Fibroblast of the conjunctiva (primary cell): ENCODE measurements at regions not wholly inside any gene's neighbourhood (a gene's known extent, or its start where the extent isn't known, plus 50 kb on each side); places are given as distances from the start of the nearest gene placed in this dataset.
"Not testable (repeated sequence)": the region's sequence is repeated elsewhere in the genome, so short reads cannot be mapped to it uniquely, and the experiment has no call there.

ENCODE experiments used
- DNase-seq: peaks from one replicate; pipeline ENCODE4 v3.0.0-alpha.2; 2010; ENCODE audit warnings: low read depth

DNA sequence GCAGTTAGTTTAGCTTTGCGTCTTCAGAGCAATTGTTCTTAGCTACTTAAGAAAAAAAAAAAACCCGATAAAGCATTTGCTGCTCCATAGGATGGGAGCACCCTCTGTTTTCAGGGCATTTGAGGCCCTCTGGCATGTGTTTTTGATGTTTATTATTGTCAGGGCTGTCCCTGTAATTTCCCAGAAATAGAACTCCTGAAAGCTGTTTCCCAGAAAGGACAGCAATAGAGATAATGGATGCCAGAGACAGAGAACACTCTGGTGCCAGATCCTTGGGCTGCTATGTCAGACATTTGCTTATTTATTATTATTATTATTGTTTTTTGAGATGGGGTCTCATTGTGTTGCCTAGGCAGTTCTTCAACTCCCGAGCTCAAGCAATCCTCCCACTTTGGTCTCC, 201.3 kb downstream of the ALG10 start:
- DNase-seq, result no peak

DNA sequence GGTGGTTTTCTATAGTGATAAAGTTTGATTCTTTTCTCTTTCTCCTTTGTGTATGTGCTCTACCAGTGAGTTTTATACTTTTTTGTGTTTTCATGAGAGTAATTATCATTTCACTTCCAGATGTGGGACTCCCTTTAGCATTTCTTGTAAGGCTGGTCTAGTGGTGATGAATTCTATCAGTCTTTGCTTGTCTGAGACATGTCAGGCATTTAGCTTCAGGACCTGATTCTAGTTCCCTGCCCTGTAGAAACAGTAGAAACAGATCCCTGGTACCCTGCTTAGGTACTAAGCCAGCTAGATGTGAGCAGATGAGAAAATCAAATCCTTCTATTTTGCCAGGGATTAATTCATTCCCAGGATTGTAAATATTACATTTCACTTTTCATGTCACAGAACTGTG, 203.7 kb downstream of the ALG10 start:
- DNase-seq, result not testable (repeated sequence)

DNA sequence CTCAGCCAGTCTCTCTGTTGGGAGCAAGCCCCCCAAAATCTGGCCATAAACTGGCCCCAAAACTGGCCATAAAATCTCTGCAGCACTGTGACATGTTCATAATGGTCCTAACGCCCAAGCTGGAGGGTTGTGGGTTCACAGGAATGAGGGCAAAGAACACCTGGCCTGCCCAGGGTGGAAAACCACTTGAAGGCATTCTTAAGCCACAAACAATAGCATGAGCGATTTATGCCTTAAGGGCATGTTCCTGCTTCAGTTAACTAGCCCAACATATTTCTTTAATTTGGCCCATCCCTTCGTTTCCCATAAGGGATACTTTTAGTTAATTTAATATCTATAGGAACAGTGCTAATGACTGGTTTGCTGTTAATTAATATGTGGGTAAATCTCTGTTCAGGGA, 205.8 kb downstream of the ALG10 start:
- not testable (repeated sequence) for DNase-seq

DNA sequence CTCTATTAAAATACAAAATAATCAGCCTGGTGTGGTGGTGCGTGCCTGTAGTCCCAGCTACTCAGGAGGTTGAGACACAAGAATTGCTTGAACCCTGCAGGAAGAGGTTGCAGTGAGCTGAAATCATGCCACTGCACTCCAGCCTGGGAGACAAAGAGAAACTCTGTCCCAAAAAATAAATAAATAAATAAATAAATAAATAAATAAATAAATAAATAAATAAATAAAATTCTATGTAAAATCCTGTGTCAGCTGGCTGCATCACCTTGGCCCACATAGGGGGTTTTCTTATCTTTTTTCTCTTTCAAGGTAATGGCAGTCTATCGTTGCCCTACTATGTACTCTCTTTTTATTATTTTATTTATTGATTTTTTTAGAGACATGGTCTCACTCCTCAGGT, 206.7 kb downstream of the ALG10 start:
- DNase-seq, result not testable (repeated sequence)

DNA sequence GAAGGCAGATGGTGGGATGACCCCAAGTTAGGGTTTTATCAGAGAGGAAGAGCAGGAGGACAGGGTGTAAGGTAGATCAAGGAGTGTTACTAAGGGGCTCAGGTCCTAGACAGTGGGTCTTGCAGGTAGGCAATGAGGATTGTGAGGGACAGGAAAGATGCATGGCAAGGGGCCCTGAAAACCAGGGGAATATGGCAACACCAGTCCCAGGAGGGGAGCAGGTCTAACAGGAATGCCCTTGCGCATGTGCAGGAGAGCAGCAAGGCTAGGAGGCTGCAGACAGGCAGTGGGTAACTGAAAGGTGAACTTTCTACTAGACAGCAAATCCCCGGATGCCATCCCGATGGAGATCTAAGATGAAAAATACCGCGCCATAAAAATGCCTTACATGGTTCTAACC, 211.3 kb downstream of the ALG10 start:
- no peak for DNase-seq

DNA sequence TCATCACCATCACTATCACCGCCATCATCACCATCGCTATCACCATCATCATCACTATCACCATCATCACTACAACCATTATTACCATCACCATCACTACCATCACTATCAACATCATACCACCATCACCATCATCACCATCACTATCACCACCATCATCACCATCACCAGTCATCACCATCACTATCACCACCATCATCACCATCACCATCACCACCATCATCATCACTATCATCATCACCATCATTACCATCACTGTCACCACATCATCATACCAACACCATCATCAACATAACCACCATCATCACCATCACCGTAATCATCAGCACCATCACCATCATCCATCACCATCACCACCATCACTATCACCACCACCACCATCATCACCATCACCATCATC, 213.8 kb downstream of the ALG10 start:
- no peak for DNase-seq

DNA sequence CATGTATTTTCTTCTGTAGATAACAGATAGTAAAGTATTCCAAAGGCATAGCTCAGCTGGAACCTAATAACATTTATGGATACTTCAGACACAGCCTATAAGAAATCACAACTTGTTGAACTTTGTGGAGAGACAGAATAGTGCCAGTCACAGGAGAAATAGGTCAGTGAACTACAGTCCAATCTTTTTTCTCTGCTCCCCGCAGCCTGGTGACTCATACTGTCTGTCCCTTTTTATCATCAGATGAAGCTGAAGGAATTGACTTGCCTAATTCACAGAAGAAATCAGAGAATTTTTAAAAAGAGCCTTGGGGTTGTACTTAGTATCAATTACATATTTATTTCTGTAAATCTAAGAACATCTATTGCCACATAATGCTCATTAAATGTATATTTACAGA, 222.3 kb downstream of the ALG10 start:
- DNase-seq, result no peak

DNA sequence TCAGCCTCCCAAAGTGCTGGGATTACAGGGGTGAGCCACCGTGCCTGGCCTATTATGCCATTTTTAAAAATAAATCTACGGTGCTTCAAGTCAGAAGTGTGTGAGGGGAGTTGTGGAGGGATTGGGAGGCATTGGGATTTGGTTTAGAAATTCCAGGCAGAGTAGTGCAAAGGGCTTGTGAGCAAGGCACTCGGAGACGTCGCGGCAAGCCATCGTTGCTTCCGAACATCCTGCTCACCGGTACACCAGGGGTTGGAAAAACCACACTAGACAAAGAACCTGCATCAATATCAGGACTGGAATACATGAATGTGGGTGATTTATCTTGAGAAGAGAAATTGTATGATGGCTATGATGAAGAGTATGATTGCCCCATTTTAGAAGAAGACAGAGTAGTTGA, 227.0 kb downstream of the ALG10 start:
- no peak for DNase-seq

DNA sequence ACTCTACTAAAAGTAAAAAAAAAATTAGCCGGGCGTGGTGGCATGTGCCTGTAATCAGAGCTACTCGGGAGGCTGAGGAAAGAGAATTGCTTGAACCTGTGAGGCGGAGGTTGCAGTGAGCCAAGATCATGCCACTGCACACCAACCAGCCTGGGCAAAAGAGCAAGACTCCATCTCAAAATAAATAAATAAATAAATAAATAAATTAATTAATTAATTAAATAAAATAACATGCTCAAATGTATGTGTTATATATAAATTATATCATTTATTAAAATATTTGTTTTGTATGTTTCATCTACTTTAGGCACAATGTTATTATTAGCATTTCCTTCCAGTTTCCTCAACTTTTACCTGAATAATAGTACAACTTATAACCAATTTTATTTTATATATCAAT, 229.6 kb downstream of the ALG10 start:
- DNase-seq, result not testable (repeated sequence)

DNA sequence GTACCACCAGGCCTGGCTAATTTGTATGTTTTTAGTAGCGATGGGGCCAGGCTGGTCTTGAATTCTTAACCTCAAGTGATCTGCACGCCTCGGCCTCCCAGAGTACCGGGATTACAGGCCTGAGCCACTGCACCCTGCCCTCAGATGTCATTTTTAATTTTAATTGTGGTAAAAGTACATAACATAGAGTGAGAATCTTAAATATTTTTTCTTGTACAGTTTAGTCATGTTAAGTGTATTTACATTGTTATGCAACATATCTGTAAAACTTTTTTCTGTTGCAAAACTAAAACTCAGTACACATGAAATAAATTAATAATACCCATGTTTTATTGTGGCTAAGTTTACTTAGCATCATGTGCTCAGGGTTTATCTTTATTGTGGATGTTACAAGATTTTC, 231.4 kb downstream of the ALG10 start:
- DNase-seq, result no peak

DNA sequence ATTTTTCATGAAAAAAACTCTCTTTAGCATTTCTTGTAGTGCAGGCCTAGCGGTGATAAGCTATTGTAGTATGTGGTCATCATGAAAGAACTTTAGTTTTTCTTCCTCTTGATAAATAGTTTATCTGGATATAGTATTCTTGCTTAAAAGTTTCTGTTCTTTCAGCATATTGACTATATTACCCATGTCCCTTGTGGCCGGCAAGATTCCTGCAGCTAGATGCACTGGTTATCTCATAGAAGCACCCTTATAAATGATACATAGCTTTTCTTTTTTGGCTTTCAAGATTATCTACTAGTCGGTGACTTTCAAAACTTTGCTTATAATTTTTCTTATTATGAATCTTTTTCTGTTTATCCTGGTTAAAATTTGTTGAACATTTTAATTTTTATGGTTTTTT, 234.8 kb downstream of the ALG10 start:
- no peak for DNase-seq

DNA sequence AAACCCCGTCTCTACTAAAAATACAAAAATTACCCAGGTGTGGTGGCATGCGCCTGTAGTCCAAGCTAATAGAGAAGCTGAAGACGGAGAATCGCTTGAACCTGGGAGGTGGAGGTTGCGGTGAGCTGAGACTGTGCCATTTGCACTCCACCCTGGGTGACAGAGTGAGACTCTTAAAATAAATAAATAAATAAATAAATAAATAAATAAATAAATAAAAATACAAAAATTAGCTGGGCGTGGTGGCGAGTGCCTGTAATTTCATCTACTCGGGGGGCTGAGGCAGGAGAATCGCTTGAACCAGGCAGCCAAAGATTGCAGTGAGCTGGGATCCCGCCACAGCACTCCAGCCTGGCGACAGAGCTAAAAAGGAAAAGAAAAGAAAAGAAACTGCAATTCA, 239.8 kb downstream of the ALG10 start:
- not testable (repeated sequence) for DNase-seq

DNA sequence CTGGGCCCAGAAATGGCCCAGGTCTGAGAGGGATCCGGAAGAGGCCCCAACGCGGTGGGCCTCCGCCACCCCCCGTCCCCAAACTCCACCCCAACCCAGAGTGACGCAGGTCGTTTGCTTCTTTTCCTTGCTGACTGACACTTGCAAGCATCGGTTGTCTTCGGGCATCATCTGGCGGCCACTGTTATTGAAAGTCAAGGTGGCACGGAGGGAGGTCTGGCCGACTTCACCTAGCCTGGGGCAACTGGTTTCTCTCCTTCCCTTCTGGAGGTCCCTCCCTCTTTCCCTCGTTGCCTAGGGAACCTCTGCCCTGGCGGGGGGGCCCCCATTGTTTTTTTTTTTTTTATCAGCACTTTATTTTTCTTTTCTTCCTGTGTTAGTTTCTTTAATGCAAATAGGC, 241.8 kb downstream of the ALG10 start:
- no peak for DNase-seq

DNA sequence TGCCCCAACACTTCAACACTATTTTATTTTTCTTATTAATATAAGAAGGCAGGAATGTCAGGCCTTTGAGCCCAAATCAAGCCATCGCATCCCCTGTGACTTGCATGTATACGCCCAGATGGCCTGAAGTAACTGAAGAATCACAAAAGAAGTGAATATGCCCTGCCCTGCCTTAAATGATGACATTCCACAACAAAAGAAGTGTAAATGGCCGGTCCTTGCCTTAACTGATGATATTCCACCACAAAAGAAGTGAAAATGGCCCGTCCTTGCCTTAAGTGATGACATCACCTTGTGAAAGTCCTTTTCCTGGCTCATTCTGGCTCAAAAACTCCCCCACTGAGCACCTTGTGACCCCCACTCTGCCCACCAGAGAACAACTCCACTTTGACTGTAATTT, 251.4 kb downstream of the ALG10 start:
- DNase-seq, result not testable (repeated sequence)

DNA sequence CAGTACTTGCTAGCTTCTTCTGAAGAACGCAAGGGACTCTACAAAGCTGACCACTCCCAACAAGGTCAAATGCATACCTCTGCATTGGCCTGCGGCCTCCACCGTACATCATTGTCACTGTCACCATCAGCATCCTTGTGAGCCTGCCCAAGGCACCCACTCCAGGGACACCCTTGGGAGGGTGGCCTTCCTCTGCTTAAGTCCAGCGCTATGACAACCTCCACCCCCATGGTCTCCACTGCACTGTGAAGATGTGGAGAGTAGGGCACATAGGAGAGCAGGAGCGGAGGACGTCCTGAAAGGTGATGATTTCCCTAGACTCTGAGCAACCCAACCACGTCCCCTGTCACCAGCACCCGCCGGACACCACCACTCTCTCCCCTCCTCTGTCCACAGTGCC, 252.8 kb downstream of the ALG10 start:
- DNase-seq, result no peak

DNA sequence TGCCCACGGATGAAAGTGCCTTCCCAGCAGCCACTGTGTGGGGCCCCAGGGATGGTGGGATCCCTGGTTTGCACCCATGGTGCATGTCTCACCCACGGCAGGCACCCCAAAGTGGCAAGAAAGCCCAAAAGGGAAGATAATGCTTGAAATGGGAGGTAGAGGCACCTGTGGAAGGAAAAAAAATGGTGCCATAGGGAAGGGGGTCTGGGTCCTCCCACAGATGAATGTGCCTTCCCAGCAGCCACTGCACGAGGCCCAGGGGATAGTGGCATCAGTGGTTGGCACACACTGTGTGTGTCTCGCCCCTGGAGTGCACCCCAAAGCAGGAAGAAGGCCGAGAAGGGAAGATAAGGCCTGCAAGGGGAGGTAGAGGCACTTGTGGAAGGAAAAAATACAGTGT, 264.2 kb downstream of the ALG10 start:
- DNase-seq, result no peak

DNA sequence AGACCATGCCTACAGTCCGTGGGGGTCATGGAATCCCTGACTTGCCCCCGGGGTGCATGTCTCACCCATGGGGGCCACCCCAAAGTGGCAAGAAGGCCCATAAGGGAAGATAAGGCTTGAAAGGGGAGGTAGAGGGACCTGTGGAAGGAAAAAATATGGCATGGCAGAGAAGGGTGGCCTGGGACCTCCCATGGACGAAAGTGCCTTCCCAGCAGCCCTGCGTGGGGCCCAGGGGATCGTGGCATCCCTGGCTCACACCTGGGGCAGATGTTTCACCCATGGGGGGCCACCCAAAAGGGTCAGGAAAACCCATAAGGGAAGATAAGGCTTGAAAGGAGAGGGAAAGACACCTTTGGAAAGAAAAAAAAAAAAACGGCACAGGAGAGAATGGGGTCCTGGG, 264.6 kb downstream of the ALG10 start:
- DNase-seq, result no peak

DNA sequence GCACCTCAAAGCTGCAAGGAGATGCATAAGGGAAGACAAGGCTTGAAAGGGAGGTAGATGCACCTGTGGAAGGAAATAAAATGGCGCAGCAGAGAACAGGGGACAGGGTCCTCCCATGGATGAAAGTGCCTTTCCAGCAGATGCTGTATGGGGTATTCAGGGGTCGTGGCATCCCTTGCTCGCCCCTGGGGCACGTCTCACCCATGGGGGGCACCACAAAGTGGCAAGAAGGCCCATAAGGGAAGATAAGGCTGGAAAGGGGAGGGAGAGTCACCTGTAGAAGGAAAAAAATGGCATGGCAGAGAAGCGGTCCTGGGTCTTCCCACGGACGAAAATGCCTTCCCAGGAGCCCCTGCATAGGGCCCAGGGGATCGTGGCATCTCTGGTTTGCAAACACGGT, 265.1 kb downstream of the ALG10 start:
- no peak for DNase-seq

DNA sequence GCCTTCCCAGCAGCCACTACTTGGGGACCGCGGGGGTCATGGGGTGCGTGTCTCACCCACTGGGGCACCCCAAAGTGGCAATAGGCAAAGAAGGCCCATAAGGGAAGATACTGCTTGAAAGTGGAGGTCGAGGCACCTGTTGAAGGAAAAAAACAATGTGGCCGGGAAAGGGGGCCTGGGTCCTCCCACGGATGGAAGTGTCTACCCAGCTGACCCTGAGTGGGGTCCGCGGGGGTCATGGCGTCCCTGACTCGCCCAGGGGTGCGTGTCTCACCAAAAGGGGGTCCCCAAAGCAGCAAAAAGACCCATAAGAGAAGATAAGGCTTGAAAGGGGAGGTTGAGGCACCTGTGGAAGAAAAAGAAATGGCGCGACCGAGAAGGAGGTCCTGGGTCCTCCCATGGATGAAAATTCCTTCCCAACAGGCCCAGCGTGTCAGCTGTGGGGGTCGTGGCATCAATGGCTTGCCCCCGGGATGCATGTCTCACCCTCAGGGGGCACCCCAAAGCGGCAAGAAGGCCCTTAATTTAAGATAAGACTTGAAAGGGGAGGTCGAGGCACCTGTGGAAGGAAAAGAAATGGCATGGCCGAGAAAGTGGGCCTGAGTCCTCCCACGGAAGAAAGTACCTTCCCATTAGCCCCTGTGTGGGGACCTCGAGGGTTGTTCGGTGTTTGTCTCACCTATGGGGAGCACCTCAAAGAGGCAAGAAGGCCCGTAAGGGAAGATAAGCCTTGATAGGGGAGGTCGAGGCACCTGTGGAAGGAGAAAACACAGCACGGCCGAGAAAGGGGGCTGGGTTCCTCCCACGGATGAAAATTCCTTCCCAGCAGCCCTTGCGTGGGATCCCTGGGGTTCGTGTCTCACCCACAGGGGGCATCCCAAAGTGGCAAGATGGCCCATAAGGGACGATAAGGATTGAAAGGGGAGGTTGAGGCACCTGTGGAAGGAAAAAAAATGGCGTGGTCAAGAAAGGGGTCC, 266.0 kb downstream of the ALG10 start:
- DNase-seq, result no peak

DNA sequence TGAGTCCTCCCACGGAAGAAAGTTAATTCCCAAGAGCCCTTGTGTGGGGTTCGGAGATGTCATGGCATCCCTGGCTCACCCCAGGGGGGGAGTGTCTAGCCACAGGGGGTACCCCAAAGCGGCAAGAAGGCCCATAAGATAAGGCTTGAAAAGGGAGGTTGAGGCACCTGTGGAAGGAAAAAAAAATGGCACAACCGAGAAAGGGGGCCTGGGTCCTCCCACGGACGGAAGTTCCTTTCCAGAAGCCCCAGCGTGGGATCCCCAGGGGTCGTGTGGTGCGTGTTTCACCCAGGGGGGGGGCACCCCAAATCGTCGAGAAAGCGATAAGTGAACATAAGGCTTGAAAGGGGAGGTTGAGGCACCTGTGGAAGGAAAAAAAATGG, 266.7 kb downstream of the ALG10 start:
- no peak for DNase-seq

DNA sequence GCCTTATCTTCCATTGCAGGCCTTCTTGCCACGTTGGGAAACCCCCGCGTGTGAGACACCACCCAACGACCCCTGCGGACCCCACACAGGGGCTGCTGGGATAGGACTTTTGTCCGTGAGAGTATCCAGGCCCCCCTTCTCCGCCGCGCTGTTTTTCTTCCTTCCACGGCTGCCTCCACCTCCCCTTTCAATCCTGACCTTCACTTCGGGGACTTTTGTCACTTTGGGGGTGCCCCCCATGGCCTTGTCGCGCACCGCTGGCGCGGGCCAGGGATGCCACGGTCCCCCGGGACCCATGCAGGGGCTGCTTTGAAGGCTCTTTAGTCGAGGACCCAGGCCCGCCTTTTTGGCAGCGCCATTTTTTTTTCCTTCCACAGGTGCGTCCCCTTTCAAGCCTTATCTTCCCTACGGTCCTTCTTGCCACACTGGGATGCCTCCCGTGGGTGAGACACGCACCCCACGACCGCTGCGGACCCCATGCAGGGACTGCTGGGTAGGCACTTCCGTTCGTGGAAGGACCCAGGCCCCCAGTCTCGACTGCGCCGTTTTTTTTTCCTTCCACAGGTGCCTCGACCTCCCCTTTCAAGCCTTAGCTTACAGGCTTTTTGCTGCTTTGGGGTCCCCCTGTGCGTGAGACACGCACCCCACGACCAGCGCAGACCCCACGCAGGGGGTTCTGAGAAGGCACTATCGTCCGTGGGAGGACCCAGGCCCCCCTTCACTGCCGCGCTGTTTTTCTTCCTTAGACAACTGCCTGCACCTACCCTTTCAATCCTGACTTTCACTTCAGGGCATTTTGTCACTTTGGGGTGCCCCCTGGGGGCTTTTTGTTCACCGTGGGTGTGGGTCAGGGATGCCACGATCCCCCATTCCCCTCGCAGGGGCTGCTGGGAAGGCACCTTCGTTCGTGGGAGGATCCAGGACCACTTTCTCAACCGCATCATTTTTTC, 267.4 kb downstream of the ALG10 start:
- DNase-seq, result no peak

DNA sequence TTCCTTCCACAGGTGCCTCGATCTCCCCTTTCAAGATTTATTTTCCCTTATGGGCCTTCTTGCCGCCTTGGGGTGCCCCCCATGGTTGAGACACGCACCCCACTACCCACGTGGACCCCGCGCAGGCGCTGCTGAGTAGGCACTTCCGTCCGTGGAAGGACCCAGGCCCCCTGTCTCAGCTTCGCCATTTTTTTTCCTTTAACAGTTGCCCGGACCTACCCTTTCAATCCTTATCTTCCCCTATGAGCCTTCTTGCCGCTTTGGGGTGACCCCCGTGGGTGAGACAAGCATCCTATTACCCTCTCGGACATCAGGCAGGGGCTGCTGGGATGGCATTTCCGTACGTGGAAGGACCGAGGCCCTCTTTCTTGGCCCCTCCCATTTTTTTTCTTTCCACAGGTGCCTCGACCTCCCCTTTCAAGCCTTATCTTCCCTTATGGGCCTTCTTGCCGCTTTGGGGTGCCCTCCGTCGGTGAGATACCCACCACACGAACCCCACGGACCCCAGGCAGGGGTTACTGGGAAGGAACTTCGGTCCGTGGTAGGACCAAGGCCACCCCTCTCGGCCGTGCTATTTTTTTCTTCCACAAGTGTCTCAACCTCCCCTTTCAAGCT, 268.2 kb downstream of the ALG10 start:
- no peak for DNase-seq

DNA sequence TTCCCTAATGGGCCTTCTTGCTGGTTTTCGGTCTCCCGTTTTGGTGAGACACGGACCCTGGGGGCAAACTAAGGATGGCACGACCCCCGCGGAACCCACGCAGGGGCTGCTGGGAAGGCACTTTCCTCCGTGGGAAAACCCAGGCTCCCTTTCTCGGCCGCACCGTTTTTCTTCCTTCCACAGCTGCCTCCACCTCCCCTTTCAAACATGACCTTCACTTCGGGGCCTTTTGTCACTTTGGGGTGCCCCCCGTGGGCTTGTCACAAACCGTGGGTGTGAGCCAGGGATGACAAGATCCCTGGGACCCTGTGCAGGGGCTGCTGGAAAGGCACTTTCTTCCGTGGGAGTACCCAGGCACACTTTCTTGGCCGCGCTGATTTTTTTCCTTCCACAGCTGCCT, 268.7 kb downstream of the ALG10 start:
- DNase-seq, result no peak
